ENCODE measurements at regions not wholly inside any gene's neighbourhood (a gene's known extent, or its start where the extent isn't known, plus 50 kb on each side); places are given as distances from the start of the nearest gene placed in this dataset.

GRCh38 chr12:118467641-118468305, 91.4 kb downstream of the SUDS3 start:
- DNase-seq (ENCODE audit: low spot score), result no peak
- TF ChIP-seq CTCF (IDR thresholded peaks at IDR 0.05; ENCODE audit: extremely low read depth, missing control alignments), result no peak

GRCh38 chr12:118472940-118473339, 96.6 kb downstream of the SUDS3 start:
- no peak for TF ChIP-seq CTCF (IDR thresholded peaks at IDR 0.05; ENCODE audit: extremely low read depth, missing control alignments)
- DNase-seq (ENCODE audit: low spot score), result no peak

DNA sequence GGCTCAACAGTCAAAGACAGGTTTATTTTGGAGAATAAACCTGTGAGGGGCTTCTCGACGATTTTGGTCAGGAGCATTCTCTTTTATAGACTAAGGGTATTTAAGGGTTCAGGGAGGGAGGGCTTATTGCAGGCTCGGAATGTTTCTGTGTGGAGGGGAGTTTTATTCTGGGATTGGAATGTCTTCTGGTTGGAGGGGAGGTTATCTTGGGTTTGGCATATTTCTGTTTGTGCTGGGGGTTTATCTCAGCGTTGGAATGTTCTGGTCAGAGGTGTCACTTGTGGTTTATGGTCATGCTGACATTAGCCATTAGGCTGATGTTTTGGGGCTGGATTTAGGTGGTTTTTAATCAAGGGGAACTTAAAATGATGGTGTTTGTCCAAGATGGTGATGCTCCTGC, 103.9 kb downstream of the SUDS3 start:
- no peak for DNase-seq (ENCODE audit: low spot score)
- no peak for TF ChIP-seq CTCF (IDR thresholded peaks at IDR 0.05; ENCODE audit: extremely low read depth, missing control alignments)

GRCh38 chr12:118488034-118488433, 111.7 kb downstream of the SUDS3 start:
- TF ChIP-seq CTCF (IDR thresholded peaks at IDR 0.05; ENCODE audit: extremely low read depth, missing control alignments), result no peak
- DNase-seq (ENCODE audit: low spot score), result no peak

GRCh38 chr12:118493962-118494361, 117.6 kb downstream of the SUDS3 start:
- no peak for TF ChIP-seq CTCF (IDR thresholded peaks at IDR 0.05; ENCODE audit: extremely low read depth, missing control alignments)
- no peak for DNase-seq (ENCODE audit: low spot score)

DNA sequence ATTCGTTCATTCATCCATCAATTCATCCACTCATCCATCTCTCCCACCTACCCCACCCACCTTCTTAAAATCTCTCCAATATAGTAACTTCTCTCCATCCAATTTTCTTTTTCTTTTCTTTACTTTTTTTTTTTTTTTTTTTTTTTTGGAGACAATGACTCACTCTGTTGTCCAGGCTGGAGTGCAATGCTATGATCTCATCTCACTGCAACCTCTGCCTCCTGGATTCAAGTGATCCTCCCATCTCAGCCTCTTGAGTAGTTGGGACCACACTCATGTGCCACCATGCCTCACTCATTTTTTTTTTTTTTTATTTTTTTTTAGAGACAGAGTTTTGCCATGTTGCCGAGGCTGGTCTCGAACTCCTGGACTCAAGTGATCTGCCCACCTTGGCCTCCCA, 118.4 kb downstream of the SUDS3 start:
- no peak for TF ChIP-seq CTCF (IDR thresholded peaks at IDR 0.05; ENCODE audit: extremely low read depth, missing control alignments)
- no peak for DNase-seq (ENCODE audit: low spot score)

GRCh38 chr12:118495296-118495695, 118.9 kb downstream of the SUDS3 start:
- TF ChIP-seq CTCF (IDR thresholded peaks at IDR 0.05; ENCODE audit: extremely low read depth, missing control alignments), result no peak
- no peak for DNase-seq (ENCODE audit: low spot score)

Measured in GM20000 (cell line).